ENCODE measurements at regions not wholly inside any gene's neighbourhood (a gene's known extent, or its start where the extent isn't known, plus 50 kb on each side); places are given as distances from the start of the nearest gene placed in this dataset.
A peak's percentile ranks its signal among the peaks of the same experiment; 100 is the strongest.

DNA sequence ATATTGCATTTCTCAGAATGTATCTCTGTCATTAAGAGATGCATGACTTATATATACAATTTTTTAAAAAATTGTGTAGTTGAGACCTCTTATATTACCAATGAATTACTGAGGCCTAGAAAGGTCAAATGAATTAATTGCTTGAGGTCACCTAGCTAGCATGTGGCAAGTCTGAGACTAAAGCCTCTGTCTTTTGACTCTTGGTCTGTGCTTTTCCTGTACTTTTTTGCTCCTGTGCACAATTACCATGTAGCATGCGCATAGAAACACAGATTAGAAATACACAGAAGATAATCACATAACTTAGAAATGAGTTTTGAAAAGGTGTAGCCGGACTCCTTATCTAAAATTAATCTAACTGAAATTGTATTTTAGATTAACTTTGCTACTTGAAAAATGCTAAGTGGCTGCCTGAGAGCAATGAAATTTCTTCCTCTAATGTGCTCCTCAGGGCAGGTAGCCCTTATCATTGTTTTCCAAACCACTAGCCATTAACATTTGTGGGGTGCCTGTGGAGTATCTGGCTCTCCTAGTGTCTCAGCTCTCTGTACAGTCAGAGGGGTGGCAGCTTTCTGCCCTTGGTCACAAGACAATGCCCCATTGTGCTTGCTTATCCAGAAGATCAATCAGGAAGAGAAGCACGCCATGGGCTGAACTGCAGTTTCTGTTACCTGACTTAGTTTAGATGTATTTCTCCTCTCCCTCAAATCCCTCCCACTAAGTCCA lies 119.6 kb downstream of the RFC3 start:
- Histone ChIP-seq H3K4me1 (peaks cover 0 to 19% (median 5%) of the 10 kb centered on the region in 10 experiments; a peak in 8 of 20 replicates), H3K4me2 (no peak overlapping the region), H3K27me3 (no peaks in the 10 kb centered on the region), H3K9me3 (replicated peaks in 1 of 11) (peaks cover 0 to 6% (median 0%) of the 10 kb centered on the region in 11 experiments; a peak in 1 of 22 replicates), H3K27ac (no peak overlapping the region), H3K36me3 (no peaks in the 10 kb centered on the region), H3K4me3 (no peak overlapping the region), H4K20me1 (no peaks in the 10 kb centered on the region), H3K9ac (no peak overlapping the region)
- TF ChIP-seq Cebpa-rat (IDR thresholded peaks at IDR 0.05) = no peak

DNA sequence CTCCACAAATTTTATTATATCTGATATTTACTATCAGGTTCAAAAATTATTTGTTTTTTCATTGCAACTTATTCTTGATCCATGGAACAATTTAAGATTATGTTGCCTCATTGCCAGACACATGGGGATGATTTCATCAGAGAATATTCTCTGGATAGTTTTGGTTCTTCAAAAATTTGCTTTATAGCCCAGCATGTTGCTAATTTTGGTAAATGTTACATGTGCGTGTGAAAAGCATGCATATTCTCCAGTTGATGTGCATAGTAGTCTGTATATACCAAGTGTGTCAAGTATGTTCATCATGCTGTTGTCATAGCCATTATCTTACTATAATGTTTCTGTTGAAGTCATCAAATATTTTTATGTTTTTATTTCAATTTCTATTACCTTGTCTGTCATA lies 122.3 kb downstream of the RFC3 start:
- H4K20me1 ChIP-seq = no peaks in the 10 kb centered on the region
- H3K9me3 ChIP-seq (replicated peaks in 1 of 11) = peaks cover 0 to 6% (median 0%) of the 10 kb centered on the region in 11 experiments; a peak in 1 of 22 replicates
- H3K4me2 ChIP-seq = no peak overlapping the region
- no peak for TF ChIP-seq Cebpa-rat (IDR thresholded peaks at IDR 0.05)
- peaks cover 0 to 7% (median 3%) of the 10 kb centered on the region in 10 experiments; a peak in 4 of 20 replicates for H3K4me1 ChIP-seq
- H3K27me3 ChIP-seq = no peaks in the 10 kb centered on the region
- no peak overlapping the region for H3K9ac ChIP-seq
- no peak overlapping the region for H3K27ac ChIP-seq
- no peak overlapping the region for H3K4me3 ChIP-seq
- H3K36me3 ChIP-seq = peaks cover 0 to 7% (median 4%) of the 10 kb centered on the region in 11 experiments; a peak in 3 of 22 replicates

DNA sequence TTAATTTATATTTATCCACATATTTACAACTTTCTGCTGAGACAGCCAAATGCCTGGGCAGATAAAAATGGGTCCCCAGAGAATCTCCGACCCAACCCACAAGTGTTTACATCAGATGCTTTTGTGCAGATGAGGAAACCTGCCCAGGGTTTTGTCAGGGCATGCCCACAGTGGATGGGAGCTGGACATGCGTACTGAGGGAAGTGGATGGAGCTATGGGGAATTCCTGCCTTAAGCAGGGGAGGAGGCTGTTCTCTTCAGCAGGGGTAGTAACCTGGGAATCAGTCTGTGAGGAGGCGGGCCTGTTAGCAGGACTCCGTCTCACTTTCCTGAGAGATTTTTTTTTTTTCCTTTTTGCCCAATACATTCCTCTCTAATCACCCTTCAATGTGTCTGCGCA lies 122.9 kb downstream of the RFC3 start:
- no peak for TF ChIP-seq Cebpa-rat (IDR thresholded peaks at IDR 0.05)
- Histone ChIP-seq H3K4me2 (0 out of 22 replicates have a peak overlapping the region, but pooled peaks of 2 of the 11 experiments have one; percentile 1 to 36), H3K36me3 (peaks cover 0 to 8% (median 4%) of the 10 kb centered on the region in 11 experiments; a peak in 3 of 22 replicates), H3K4me1 (peaks cover 0 to 7% (median 3%) of the 10 kb centered on the region in 10 experiments; a peak in 4 of 20 replicates), H3K4me3 (no peak overlapping the region), H4K20me1 (no peaks in the 10 kb centered on the region), H3K9me3 (replicated peaks in 1 of 11) (peaks cover 0 to 7% (median 0%) of the 10 kb centered on the region in 11 experiments; a peak in 1 of 22 replicates), H3K9ac (no peak overlapping the region), H3K27ac (peak overlapping the region in 2 of 11 experiments; percentile 2 to 37; a peak in 1 of 22 replicates), H3K27me3 (no peaks in the 10 kb centered on the region)

DNA sequence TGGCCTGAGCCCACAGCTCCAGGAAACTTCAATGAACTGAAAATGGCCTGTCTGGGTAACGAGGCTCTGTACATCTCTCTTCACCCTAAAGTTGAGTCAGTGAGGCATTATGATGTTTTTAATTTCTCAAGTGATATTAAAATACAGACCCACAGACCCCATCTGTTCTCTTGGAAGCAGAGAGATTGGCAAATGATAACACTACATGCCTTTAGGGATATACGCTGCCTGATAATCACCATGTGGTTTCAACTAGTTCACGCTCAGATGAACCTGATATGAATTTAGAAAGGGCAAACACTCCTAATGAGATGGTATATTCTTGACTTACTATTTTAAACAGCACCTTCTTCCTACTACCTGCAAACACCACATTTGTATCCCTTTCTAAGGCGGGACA lies 127.5 kb downstream of the RFC3 start:
- Histone ChIP-seq H3K9ac (no peak overlapping the region), H3K27ac (no peak overlapping the region), H4K20me1 (no peaks in the 10 kb centered on the region), H3K9me3 (replicated peaks in 1 of 11) (peaks cover 12 to 26% (median 19%) of the 10 kb centered on the region in 11 experiments; a peak in 20 of 22 replicates), H3K4me1 (peaks cover 0 to 7% (median 3%) of the 10 kb centered on the region in 10 experiments; a peak in 4 of 20 replicates), H3K4me2 (no peak overlapping the region), H3K27me3 (no peaks in the 10 kb centered on the region), H3K36me3 (peaks cover 0 to 24% (median 14%) of the 10 kb centered on the region in 11 experiments; a peak in 12 of 22 replicates), H3K4me3 (no peak overlapping the region)
- no peak for TF ChIP-seq Cebpa-rat (IDR thresholded peaks at IDR 0.05)

DNA sequence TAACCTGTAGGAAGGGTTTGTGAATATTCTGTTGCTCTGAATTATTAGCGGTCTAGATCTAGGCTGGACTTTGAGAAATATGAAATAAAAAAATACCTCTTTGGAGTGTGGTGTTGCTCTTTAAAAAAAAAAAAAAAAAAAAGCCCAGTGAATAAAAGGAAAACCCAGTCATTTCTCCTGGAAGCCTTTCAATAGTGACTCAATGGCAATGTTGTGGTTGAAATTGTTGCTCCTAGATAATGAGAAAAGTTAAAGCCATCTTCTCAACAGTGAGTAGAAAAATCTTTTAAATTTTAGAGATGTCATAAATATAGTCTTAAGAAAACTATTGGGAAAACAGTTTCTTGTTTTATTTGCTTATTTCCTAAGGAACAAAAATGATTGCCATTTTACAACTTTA lies 135.3 kb downstream of the RFC3 start:
- Histone ChIP-seq H3K27ac (no peak overlapping the region), H3K4me3 (no peak overlapping the region), H3K36me3 (peaks cover 0 to 10% (median 7%) of the 10 kb centered on the region in 11 experiments; a peak in 9 of 22 replicates), H3K4me1 (no peaks in the 10 kb centered on the region), H4K20me1 (no peaks in the 10 kb centered on the region), H3K9me3 (replicated peaks in 1 of 11) (peaks cover 3 to 14% (median 11%) of the 10 kb centered on the region in 11 experiments; a peak in 20 of 22 replicates), H3K4me2 (no peak overlapping the region), H3K27me3 (no peaks in the 10 kb centered on the region), H3K9ac (no peak overlapping the region)
- TF ChIP-seq Cebpa-rat (IDR thresholded peaks at IDR 0.05) = no peak

DNA sequence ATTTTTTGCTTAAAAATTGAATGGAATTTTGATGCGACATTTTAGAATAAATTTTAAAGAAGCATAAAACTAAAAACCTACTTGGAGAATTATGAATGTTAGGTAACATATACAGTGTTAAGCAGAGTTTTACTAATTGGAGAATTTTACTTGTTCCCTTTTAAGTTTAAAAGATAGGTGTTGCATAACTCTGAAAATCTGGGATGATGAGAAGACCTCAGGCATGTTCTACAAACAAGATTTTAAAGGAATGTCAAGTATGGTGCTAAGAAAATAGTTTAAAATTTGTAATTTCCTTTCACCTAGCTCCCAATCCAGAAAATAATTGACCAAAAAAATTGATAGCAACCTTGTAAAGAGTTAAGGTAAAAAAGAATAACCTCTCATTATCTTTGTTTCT lies 135.8 kb downstream of the RFC3 start:
- H3K4me2 ChIP-seq = no peak overlapping the region
- no peak for TF ChIP-seq Cebpa-rat (IDR thresholded peaks at IDR 0.05)
- no peaks in the 10 kb centered on the region for H4K20me1 ChIP-seq
- peaks cover 0 to 9% (median 5%) of the 10 kb centered on the region in 11 experiments; a peak in 18 of 22 replicates for H3K9me3 ChIP-seq (replicated peaks in 1 of 11)
- H3K9ac ChIP-seq = no peak overlapping the region
- H3K27ac ChIP-seq = no peak overlapping the region
- no peak overlapping the region for H3K4me3 ChIP-seq
- no peaks in the 10 kb centered on the region for H3K27me3 ChIP-seq
- peaks cover 0 to 4% (median 0%) of the 10 kb centered on the region in 10 experiments; a peak in 6 of 20 replicates for H3K4me1 ChIP-seq
- H3K36me3 ChIP-seq = peaks cover 0 to 4% (median 2%) of the 10 kb centered on the region in 11 experiments; a peak in 5 of 22 replicates

DNA sequence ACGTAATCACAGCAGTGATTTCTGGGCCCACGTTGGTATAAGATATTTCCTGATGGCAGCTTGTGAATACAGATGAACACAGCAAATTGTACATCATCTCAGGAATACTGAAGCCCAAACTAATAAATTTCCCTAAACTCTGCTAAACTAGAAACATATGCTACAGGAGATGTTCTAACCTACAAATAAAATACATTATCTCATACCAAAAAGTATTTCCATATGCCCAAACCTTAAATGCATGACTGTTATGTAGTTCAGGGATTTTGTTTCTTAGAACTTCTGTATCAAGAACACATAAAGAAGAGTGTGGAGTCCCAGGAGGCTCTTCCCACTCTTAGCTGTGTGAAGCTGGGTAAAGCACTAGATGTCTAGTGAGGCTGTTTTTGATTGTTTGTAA lies 138.4 kb downstream of the RFC3 start:
- Histone ChIP-seq H3K27me3 (no peaks in the 10 kb centered on the region), H3K4me1 (peaks cover 0 to 10% (median 0%) of the 10 kb centered on the region in 10 experiments; a peak in 6 of 20 replicates), H3K9me3 (replicated peaks in 1 of 11) (no peaks in the 10 kb centered on the region), H4K20me1 (no peaks in the 10 kb centered on the region), H3K9ac (no peak overlapping the region), H3K27ac (no peak overlapping the region), H3K4me3 (no peak overlapping the region), H3K36me3 (no peaks in the 10 kb centered on the region), H3K4me2 (no peak overlapping the region)
- TF ChIP-seq Cebpa-rat (IDR thresholded peaks at IDR 0.05) = no peak

DNA sequence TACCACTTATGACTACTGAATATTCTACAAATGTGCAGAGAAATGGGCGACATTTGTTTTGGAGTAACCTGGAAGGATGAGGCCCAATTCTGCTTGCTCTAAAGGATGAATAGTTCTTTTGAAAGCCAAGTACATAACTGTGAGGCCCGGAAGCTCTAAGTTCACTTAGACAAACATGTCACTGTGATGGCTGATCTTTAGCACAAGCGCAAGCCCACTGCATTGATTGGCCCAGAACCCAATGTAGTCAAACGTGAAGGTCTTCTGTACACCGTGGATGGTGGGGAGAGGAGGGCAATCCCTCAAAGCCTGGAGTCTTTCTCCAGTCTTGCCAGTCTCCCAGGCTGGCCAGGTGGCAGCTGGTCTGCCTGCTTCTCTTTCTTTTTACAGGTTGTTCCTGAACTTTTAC lies 139.6 kb downstream of the RFC3 start:
- Histone ChIP-seq H3K27me3 (no peaks in the 10 kb centered on the region), H3K4me3 (no peak overlapping the region), H3K4me2 (no peak overlapping the region), H3K36me3 (no peaks in the 10 kb centered on the region), H3K27ac (no peak overlapping the region), H4K20me1 (no peaks in the 10 kb centered on the region), H3K9me3 (replicated peaks in 1 of 11) (no peaks in the 10 kb centered on the region), H3K4me1 (peaks cover 0 to 10% (median 0%) of the 10 kb centered on the region in 10 experiments; a peak in 6 of 20 replicates), H3K9ac (no peak overlapping the region)
- TF ChIP-seq Cebpa-rat (IDR thresholded peaks at IDR 0.05) = no peak

DNA sequence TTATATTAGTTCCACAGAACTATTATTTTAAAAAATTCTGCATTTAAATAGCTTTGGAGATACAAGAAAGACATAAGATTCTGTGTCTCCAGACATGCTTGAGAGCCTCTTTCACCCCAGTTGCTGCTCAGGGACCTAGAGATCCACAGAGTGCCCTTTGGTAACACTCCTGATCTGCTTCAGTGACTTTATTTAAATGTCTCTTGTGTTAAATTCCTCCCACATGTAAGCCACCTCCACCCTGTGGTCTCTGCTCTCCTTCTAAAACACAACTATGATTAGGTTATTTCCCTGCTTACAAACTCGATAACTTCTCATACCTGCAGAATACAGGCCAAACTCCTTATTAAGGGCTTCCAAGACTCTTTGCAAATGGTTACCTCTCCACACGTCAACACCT lies 141.0 kb downstream of the RFC3 start:
- Histone ChIP-seq H3K9me3 (replicated peaks in 1 of 11) (no peaks in the 10 kb centered on the region), H3K27ac (no peak overlapping the region)

More for the DNA sequence above, 141.0 kb downstream of the RFC3 start:
- H3K4me3 ChIP-seq = no peak overlapping the region
- H3K36me3 ChIP-seq = no peaks in the 10 kb centered on the region
- no peaks in the 10 kb centered on the region for H4K20me1 ChIP-seq
- H3K4me1 ChIP-seq = peaks cover 0 to 10% (median 0%) of the 10 kb centered on the region in 10 experiments; a peak in 6 of 20 replicates
- TF ChIP-seq Cebpa-rat (IDR thresholded peaks at IDR 0.05) = no peak
- H3K4me2 ChIP-seq = peak overlapping the region in 4 of 11 experiments; percentile 14 to 38 (median 24); a peak in 6 of 22 replicates
- H3K9ac ChIP-seq = no peak overlapping the region
- H3K27me3 ChIP-seq = no peaks in the 10 kb centered on the region
